BJ (cell line): ENCODE measurements at regions not wholly inside any gene's neighbourhood (a gene's known extent, or its start where the extent isn't known, plus 50 kb on each side); places are given as distances from the start of the nearest gene placed in this dataset.
"Not testable (repeated sequence)": the region's sequence is repeated elsewhere in the genome, so short reads cannot be mapped to it uniquely, and the experiment has no call there.

Source experiments
- CTCF ChIA-PET: fragments of 350-600 bp; formaldehyde crosslinking; extraction: SDS; loops from one replicate; lab custom pipeline; 2021; ENCODE audit warnings: antibody characterized with exemption, inconsistent platforms; lab: Yijun Ruan, JAX
- POLR2A ChIA-PET: fragments of 300-600 bp; sonication (Branson Sonifier 250); formaldehyde crosslinking; extraction: SDS; loops from one replicate; lab custom pipeline; 2021; ENCODE audit warnings: antibody characterized with exemption; lab: Charles Lee
- DNase-seq: peaks from one replicate; pipeline ENCODE4 v3.0.0-alpha.2; 2011; ENCODE audit warnings: low read depth
- H3K27me3 ChIP-seq: 2 replicates; pipeline ENCODE4 v1.6.0; 2011; ENCODE audit warnings: low read length; ENCODE audit not compliant: control insufficient read depth, insufficient read depth
- H3K36me3 ChIP-seq: 2 replicates; pipeline ENCODE4 v1.5.1; 2011; ENCODE audit warnings: low read length; ENCODE audit not compliant: control insufficient read depth, insufficient read depth
- H3K4me3 ChIP-seq: 2 replicates; pipeline ENCODE4 v1.5.1; 2011; ENCODE audit warnings: low read depth, mild to moderate bottlenecking, control low read depth, low read length
- CTCF ChIP-seq: IDR thresholded peaks from 2 replicates; pipeline ENCODE4 v1.5.1; 2011; ENCODE audit warnings: low read depth, mild to moderate bottlenecking, control low read depth, inconsistent platforms, low read length, moderate library complexity; ENCODE audit not compliant: insufficient read depth

DNA sequence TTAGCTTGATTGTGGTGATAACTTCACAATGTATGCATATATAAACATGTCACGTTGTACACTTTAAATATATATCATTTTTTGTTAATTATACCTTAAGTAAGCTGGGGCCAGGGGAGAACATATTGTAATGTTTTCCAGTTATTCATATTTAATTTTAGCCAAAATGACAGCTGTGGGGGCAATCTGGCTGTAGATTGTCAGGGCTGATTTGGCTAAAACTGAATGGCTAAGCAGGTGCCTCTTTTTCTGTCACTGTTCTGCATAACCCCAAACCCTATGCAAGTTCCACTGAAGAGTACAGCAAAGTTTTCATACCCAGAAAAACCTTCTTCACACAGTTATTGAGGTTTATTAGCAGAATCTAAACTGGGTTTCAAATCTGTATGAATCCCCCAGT is 318.2 kb downstream of the PTPRC start:
- ChIA-PET CTCF (no interaction called here), POLR2A (no interaction called here)
- DNase-seq = no peak
- TF ChIP-seq CTCF = no peak
- Histone ChIP-seq H3K36me3 (no peaks in the 10 kb centered on the region), H3K4me3 (no peak overlapping the region), H3K27me3 (no peaks in the 10 kb centered on the region; the same call in 1 of the 2 replicates)

DNA sequence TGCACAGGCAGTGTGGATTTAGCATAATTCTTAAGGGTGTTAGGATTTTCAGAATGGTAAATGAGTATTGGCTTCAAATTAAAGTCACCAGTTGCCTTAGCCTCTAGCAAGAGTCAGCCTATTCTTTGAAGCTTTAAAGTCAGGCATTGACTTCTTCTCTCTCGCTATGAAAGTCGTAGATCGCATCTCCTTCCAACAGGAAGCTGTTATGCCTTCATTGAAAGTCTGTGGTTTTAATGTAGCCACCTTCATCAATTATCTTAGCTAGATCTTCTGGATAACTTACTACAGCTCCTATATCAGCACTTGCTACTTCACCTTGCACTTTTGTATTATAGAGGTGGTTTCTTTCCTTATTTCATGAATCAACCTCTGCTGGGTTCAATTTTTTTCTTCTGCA is 320.2 kb downstream of the PTPRC start:
- DNase-seq = no peak
- H3K36me3 ChIP-seq = no peaks in the 10 kb centered on the region
- TF ChIP-seq CTCF = no peak
- ChIA-PET POLR2A (no interaction called here), CTCF (no interaction called here)
- H3K27me3 ChIP-seq = no peaks in the 10 kb centered on the region; the same call in 1 of the 2 replicates
- H3K4me3 ChIP-seq = no peak overlapping the region

DNA sequence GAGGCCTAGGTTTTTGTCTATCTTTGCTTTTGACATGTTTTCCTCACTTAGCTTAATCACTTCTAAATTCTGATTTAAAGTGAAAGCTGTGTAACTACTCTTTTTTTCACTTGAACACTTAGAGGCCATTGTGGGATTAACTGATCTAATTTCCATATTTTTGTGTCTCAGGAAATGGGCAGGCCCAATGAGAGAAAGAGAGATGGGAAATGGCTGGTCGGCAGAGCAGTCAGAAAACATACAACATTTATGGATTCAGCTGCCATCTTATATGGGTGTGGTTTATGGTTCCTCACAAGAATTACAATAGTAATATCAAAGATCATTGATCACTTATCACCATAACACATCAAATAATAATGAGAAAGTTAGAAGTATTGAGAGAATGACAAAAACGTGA is 320.8 kb downstream of the PTPRC start:
- H3K27me3 ChIP-seq = no peaks in the 10 kb centered on the region; the same call in 1 of the 2 replicates
- ChIA-PET CTCF (interaction anchor here (0.6 kb wide), 1 partner anchor 77 kb away, joined by 3 read pairs; no protein-coding TSS in a partner anchor), POLR2A (no interaction called here)
- DNase-seq = no peak
- no peaks in the 10 kb centered on the region for H3K36me3 ChIP-seq
- TF ChIP-seq CTCF = no peak
- H3K4me3 ChIP-seq = no peak overlapping the region

DNA sequence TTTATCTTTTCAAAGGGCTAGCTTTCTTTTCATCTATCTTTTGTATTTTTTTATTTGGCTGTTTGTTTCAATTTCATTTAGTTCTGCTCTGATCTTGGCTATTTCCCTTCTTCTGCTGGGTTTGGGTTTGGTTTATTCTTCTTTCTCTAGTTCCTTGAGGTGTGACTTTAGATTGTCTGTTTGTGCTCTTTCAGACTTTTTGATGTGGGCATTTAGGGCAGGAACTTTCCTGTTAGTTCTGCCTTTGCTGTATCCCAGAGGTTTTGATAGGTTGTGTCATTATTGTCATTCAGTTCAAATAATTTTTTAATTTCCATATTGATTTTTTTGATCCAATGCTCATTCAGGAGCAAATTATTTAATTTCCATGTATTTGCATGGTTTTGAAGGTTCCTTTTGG is 325.0 kb downstream of the PTPRC start:
- H3K36me3 ChIP-seq, CTCF ChIA-PET, H3K4me3 ChIP-seq, DNase-seq, H3K27me3 ChIP-seq: not testable (repeated sequence)
- POLR2A ChIA-PET = interaction anchor here (0.7 kb wide), 1 partner anchor 339 kb away, joined by 3 read pairs; no protein-coding TSS in a partner anchor

- CTCF ChIA-PET = interaction anchor here (0.6 kb wide), 1 partner anchor 210 kb away, joined by 4 read pairs; no protein-coding TSS in a partner anchor
- Histone ChIP-seq H3K27me3 (no peaks in the 10 kb centered on the region), H3K4me3 (no peak overlapping the region), H3K36me3 (no peaks in the 10 kb centered on the region)
- TF ChIP-seq CTCF = no peak
- no peak for DNase-seq
- POLR2A ChIA-PET = no interaction called here
These were observed 327.7 kb downstream of the PTPRC start for GRCh38 chr1:198966519-198966918.

- ChIA-PET CTCF (no interaction called here), POLR2A (no interaction called here)
- DNase-seq = no peak
- Histone ChIP-seq H3K4me3 (no peak overlapping the region), H3K27me3 (no peaks in the 10 kb centered on the region), H3K36me3 (no peaks in the 10 kb centered on the region)
- TF ChIP-seq CTCF = no peak
These were observed 328.7 kb downstream of the PTPRC start for GRCh38 chr1:198967566-198967965.
